Right lobe of liver (tissue), 6 donors: ENCODE measurements at regions not wholly inside any gene's neighbourhood (a gene's known extent, or its start where the extent isn't known, plus 50 kb on each side); places are given as distances from the start of the nearest gene placed in this dataset.

Source experiments
- ATAC-seq, 4 donors: fragments of 200-7000 bp; cut with Tn5 transposase; one replicate each; pipeline ENCODE4 v1.9.1; 2020; ENCODE audit warnings: mild to moderate bottlenecking in 4 of 4, moderate library complexity in 4 of 4
- DNase-seq, 3 donors: peaks; one replicate each; pipeline ENCODE4 v3.0.0-alpha.2; 2020
- H3K27ac ChIP-seq, 3 donors: fragments of 200-600 bp; one replicate each; pipeline ENCODE4 v1.8.0; 2022
- H3K27me3 ChIP-seq, 2 donors: fragments of 200-600 bp; one replicate each; pipeline ENCODE4 v1.8.0; 2022
- H3K36me3 ChIP-seq, 4 donors: fragments of 200-600 bp; sonication (generic) in 1 of 4; one replicate each; pipeline versions ENCODE4 v1.5.1 to v1.8.0; 2017 to 2022; ENCODE audit warnings: control low read depth in 1 of 4
- H3K4me1 ChIP-seq, 4 donors: fragments of 200-600 bp; sonication (generic) in 1 of 4; one replicate each; pipeline versions ENCODE4 v1.5.1 to v1.8.0; 2017 to 2022; ENCODE audit warnings: control low read depth in 1 of 4
- H3K4me3 ChIP-seq, 3 donors: fragments of 200-600 bp; one replicate each; pipeline ENCODE4 v1.8.0; 2022
- H3K9me3 ChIP-seq, 4 donors: fragments of 200-600 bp; sonication (generic) in 1 of 4; one replicate each; pipeline versions ENCODE4 v1.5.1 to v1.8.0; 2017 to 2022; ENCODE audit warnings: control low read depth in 1 of 4
- POLR2A ChIP-seq: fragments of 450-650 bp; IDR thresholded peaks from one replicate; pipeline ENCODE4 v1.6.1; 2017; ENCODE audit warnings: antibody characterized with exemption, mild to moderate bottlenecking
- WGBS: methylation state at CpG from one replicate; pipeline ENCODE4 v1.1.6; 2018; ENCODE audit warnings: low coverage, low lambda C conversion rate; ENCODE audit not compliant: insufficient coverage; ENCODE audit errors: missing lambda C conversion rate; 5-methylcytosine and 5-hydroxymethylcytosine counted together
- intact Hi-C, 2 donors: fragments of 100-400 bp; cut with DNase I; formaldehyde crosslinking; loops; one replicate each; pipeline versions ENCODE4 v1.11.2 to v1.14.1; 2022
- TF ChIP-seq, protein P1 (sequence below), 4 donors: fragments of 200-600 bp in 3 of 4; fragments of 450-650 bp in 1 of 4; IDR thresholded peaks; one replicate each; pipeline versions ENCODE4 v1.5.1 to v1.8.0; 2016 to 2022; ENCODE audit warnings: antibody characterized with exemption in 4 of 4, mild to moderate bottlenecking in 2 of 4
- donor health status: DM: no; HTN: yes; CAD: no.
- donor health status: DM: no; HTN: no; CAD: no.
- donor health status: DM: no; HTN: no; CAD: no.
- donor health status: DM: no; HTN: yes; CAD: no.
- donor health status: DM: no; HTN: yes; CAD: no.

DNA sequence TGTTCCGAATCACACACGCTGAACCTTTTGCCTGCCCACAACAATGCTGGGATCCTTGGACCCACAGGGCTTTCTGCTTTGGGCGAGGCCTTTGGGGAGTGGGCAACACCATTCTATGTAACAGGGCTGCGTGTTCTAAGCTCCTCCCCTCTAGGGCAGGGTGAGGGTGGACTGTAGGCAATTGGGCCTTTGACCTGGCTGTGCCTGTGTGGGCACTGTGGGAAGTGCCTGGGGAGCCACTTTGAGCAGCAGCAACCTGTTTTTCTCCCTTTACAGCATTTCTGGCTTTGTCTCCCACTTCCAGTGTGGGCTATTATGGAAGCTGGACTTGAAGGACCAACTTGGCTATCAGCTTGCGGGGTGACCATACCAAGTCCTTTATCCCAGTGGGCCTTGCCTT, 128.9 kb upstream of the WSCD1 start:
- Histone ChIP-seq H3K9me3 (no peaks in the 10 kb centered on the region), H3K27me3 (no peaks in the 10 kb centered on the region), H3K36me3 (no peaks in the 10 kb centered on the region), H3K4me1 (no peaks in the 10 kb centered on the region), H3K4me3 (no peak overlapping the region), H3K27ac (no peak overlapping the region)
- DNase-seq (no peak), ATAC-seq (no peak)
- intact Hi-C loops, result no loop called here
- TF ChIP-seq, protein P1, sequence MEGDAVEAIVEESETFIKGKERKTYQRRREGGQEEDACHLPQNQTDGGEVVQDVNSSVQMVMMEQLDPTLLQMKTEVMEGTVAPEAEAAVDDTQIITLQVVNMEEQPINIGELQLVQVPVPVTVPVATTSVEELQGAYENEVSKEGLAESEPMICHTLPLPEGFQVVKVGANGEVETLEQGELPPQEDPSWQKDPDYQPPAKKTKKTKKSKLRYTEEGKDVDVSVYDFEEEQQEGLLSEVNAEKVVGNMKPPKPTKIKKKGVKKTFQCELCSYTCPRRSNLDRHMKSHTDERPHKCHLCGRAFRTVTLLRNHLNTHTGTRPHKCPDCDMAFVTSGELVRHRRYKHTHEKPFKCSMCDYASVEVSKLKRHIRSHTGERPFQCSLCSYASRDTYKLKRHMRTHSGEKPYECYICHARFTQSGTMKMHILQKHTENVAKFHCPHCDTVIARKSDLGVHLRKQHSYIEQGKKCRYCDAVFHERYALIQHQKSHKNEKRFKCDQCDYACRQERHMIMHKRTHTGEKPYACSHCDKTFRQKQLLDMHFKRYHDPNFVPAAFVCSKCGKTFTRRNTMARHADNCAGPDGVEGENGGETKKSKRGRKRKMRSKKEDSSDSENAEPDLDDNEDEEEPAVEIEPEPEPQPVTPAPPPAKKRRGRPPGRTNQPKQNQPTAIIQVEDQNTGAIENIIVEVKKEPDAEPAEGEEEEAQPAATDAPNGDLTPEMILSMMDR (IDR thresholded peaks at IDR 0.05), result no peak
- TF ChIP-seq POLR2A, result no peak
- WGBS, result 68% methylated on average over 2 of the region's 5 CpGs

DNA sequence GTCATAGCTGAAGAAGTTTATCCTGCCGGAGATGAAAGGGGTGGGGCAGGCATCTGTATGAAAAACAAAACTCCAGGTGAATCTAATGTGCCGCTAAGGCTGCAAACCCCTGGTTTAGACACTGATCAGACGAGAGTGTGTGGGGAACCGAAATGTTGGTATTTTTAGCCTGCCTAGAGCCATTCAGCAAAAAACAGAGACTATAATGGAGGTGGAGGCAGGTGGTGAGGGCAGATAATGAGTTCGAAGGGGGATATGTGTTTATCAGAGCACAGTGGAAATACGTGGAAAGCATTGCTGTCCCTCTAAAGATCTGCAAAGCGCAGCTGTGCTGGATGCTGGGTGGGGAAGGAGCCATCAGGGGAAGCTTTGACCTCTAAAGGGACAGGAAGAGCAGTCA, 127.5 kb upstream of the WSCD1 start:
- H3K27me3 ChIP-seq, result no peaks in the 10 kb centered on the region
- TF ChIP-seq, protein P1 (IDR thresholded peaks at IDR 0.05), result no peak
- TF ChIP-seq POLR2A, result no peak
- DNase-seq (no peak), ATAC-seq (no peak)
- no peaks in the 10 kb centered on the region for H3K36me3 ChIP-seq
- H3K4me3 ChIP-seq, result no peak overlapping the region
- H3K27ac ChIP-seq, result no peak overlapping the region
- H3K4me1 ChIP-seq, result no peaks in the 10 kb centered on the region
- H3K9me3 ChIP-seq, result no peaks in the 10 kb centered on the region
- intact Hi-C loops, result no loop called here
- 33% methylated on average over 7 of the region's 7 CpGs for WGBS

DNA sequence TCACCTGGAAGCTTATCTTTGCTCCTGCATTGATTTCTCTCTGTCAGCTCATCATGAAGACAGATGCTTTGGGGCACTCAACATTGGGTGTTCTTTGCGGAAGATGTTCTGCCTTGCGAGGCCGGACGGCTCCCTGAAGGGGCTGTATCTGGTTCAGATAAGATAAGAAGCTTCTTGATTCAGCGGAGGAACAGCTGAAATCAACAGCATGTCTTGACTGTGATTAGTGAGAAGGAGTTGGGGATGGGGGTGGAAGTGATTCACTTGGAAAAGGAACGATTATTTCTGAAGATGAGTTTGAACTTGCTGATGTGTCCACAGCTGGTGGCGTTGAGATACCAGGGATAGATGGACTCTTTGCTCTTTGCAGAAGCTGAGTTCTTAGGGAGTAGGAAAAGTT, 126.9 kb upstream of the WSCD1 start:
- TF ChIP-seq, protein P1 (IDR thresholded peaks at IDR 0.05), result no peak
- TF ChIP-seq POLR2A, result no peak
- Histone ChIP-seq H3K4me3 (no peak overlapping the region), H3K9me3 (no peaks in the 10 kb centered on the region), H3K27ac (no peak overlapping the region), H3K27me3 (no peaks in the 10 kb centered on the region), H3K4me1 (no peaks in the 10 kb centered on the region), H3K36me3 (no peaks in the 10 kb centered on the region)
- ATAC-seq (no peak), DNase-seq (no peak)
- intact Hi-C loops, result no loop called here
- 15% methylated on average over 7 of the region's 7 CpGs for WGBS

DNA sequence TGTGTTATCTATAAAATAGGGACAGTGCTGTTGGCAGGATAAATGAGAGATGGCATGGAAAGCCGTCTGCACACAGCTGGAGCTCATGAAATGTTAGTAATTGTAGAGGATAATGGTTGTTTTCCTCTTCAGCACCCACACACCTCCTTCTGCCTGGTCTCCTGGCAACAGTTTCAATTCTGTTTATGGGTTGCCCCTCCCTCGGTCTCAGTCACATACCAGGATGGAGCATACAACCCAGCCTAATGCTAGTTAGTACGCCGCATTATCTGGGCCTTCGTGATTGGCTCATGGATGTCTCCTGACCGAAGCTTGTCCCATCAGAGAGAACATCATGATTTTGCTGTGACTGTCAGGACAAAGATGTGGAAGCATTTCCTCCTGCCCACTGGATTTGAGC, 126.2 kb upstream of the WSCD1 start:
- DNase-seq (no peak), ATAC-seq (no peak)
- intact Hi-C loops, result no loop called here
- Histone ChIP-seq H3K27me3 (no peaks in the 10 kb centered on the region), H3K27ac (no peak overlapping the region), H3K36me3 (no peaks in the 10 kb centered on the region), H3K4me1 (no peaks in the 10 kb centered on the region), H3K9me3 (no peaks in the 10 kb centered on the region), H3K4me3 (no peak overlapping the region)
- TF ChIP-seq, protein P1 (IDR thresholded peaks at IDR 0.05), result no peak
- TF ChIP-seq POLR2A, result no peak
- WGBS, result 59% methylated on average over 4 of the region's 6 CpGs

DNA sequence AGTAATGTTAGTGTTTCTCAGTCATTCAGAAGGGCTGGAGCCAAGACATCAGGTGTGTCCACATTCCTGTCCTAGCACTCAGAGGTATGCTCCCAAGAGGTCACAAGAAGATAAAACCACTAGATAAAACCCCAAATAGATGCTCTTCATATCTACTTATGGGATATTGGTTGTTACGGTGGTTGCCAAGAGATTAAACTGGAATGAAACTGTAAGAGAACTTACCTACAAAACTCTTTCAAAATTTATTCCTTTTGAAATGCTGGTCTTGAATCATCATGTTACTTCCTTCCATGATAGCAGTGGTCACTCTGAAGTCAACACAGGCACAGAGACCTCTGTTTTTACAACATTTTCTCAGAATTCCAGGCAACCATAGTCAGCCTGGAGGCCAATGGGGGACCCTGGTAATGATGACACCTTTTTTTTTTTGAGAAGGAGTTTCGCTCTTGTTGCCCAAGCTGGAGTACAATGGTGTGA, 122.4 kb upstream of the WSCD1 start:
- Histone ChIP-seq H3K9me3 (no peaks in the 10 kb centered on the region), H3K4me3 (no peak overlapping the region), H3K27me3 (no peaks in the 10 kb centered on the region), H3K27ac (no peak overlapping the region), H3K36me3 (no peaks in the 10 kb centered on the region), H3K4me1 (no peaks in the 10 kb centered on the region)
- WGBS, result 40% methylated on average over 1 of the region's 2 CpGs
- TF ChIP-seq POLR2A, result no peak
- TF ChIP-seq, protein P1 (IDR thresholded peaks at IDR 0.05), result no peak
- intact Hi-C loops, result no loop called here
- no peak for ATAC-seq
- no peak for DNase-seq
